OCI-LY7 (cell line): ENCODE measurements at regions not wholly inside any gene's neighbourhood (a gene's known extent, or its start where the extent isn't known, plus 50 kb on each side); places are given as distances from the start of the nearest gene placed in this dataset.
"Not testable (repeated sequence)": the region's sequence is repeated elsewhere in the genome, so short reads cannot be mapped to it uniquely, and the experiment has no call there.

Source experiments
- CTCF ChIP-seq: fragments of 200-600 bp; sonication (generic); conservative IDR thresholded peaks from 2 replicates; pipeline ENCODE4 v1.5.1; 2014; ENCODE audit warnings: mild to moderate bottlenecking, antibody characterized with exemption, low read length, moderate library complexity, mixed read lengths
- EZH2phosphoT487 ChIP-seq: fragments of 200-600 bp; sonication (generic); IDR thresholded peaks from 2 replicates; pipeline ENCODE4 v1.6.1; 2018; ENCODE audit warnings: low read depth, borderline replicate concordance, mild to moderate bottlenecking, mixed run types, antibody characterized with exemption, low read length, moderate library complexity, mixed read lengths

- TF ChIP-seq CTCF, EZH2phosphoT487: not testable (repeated sequence)
Observed at GRCh38 chrX:149420566-149420965, 84.5 kb downstream of the IDS start.
